CD4-positive, alpha-beta T cell (primary cell): ENCODE measurements at regions not wholly inside any gene's neighbourhood (a gene's known extent, or its start where the extent isn't known, plus 50 kb on each side); places are given as distances from the start of the nearest gene placed in this dataset.

ENCODE experiments used
- ATAC-seq: fragments of 200-7000 bp; cut with Tn5 transposase; one replicate; pipeline ENCODE4 v1.10.0; 2022; ENCODE audit warnings: mild to moderate bottlenecking; ENCODE audit not compliant: poor library complexity
- CTCF ChIA-PET: fragments of 350-600 bp; sonication (Branson Sonifier 250); formaldehyde crosslinking; loops from one replicate; lab custom pipeline; 2021; ENCODE audit warnings: antibody characterized with exemption, inconsistent platforms; lab: Charles Lee
- POLR2A ChIA-PET: fragments of 350-600 bp; sonication (Branson Sonifier 250); formaldehyde crosslinking; loops from one replicate; lab custom pipeline; 2021; ENCODE audit warnings: antibody characterized with exemption, inconsistent platforms; lab: Charles Lee
- DNase-seq, 14 experiments: peaks; one replicate each; pipeline ENCODE4 v3.0.0-alpha.2; 2013 to 2020; ENCODE audit warnings: mixed read lengths in 2 of 14
- H3K27ac ChIP-seq, 2 donors: one replicate each; pipeline versions ENCODE4 v1.5.1 to v1.7.0; 2013; ENCODE audit warnings: low read length in 2 of 2, low read depth in 1 of 2, mild to moderate bottlenecking in 1 of 2
- H3K27me3 ChIP-seq, 2 experiments: 1 replicate in 1 of 2; 2 replicates in 1 of 2; pipeline versions ENCODE4 v1.6.1 to v1.7.0; 2013; ENCODE audit warnings: low read length in 2 of 2, control low read depth in 1 of 2, mild to moderate bottlenecking in 1 of 2, moderate library complexity in 1 of 2; ENCODE audit not compliant: insufficient read depth in 2 of 2, control insufficient read depth in 1 of 2
- H3K36me3 ChIP-seq: one replicate; pipeline ENCODE4 v1.6.1; 2013; ENCODE audit warnings: low read length, control low read depth; ENCODE audit not compliant: insufficient read depth
- H3K4me1 ChIP-seq: one replicate; pipeline ENCODE4 v1.6.1; 2013; ENCODE audit warnings: low read length, control low read depth; ENCODE audit not compliant: insufficient read depth
- H3K4me3 ChIP-seq: one replicate; pipeline ENCODE4 v1.5.1; 2013; ENCODE audit warnings: mild to moderate bottlenecking, low read length, moderate library complexity
- H3K9me3 ChIP-seq, 2 experiments: 1 replicate in 1 of 2; 2 replicates in 1 of 2; pipeline versions ENCODE4 v1.6.1 to v1.7.0; 2013; ENCODE audit warnings: low read length in 2 of 2, mild to moderate bottlenecking in 2 of 2, control low read depth in 1 of 2, moderate library complexity in 1 of 2; ENCODE audit not compliant: control insufficient read depth in 1 of 2, insufficient read depth in 1 of 2
- H3K27ac Mint-ChIP-seq: one replicate; pipeline ENCODE4 v1.8.0; 2020; ENCODE audit warnings: mixed read lengths
- H3K27me3 Mint-ChIP-seq: one replicate; pipeline ENCODE4 v1.8.0; 2021; ENCODE audit warnings: mixed read lengths
- H3K36me3 Mint-ChIP-seq: one replicate; pipeline ENCODE4 v1.8.0; 2021; ENCODE audit warnings: low read depth, mixed read lengths
- H3K4me1 Mint-ChIP-seq: one replicate; pipeline ENCODE4 v1.8.0; 2021; ENCODE audit warnings: low read depth, mixed read lengths
- H3K4me3 Mint-ChIP-seq: one replicate; pipeline ENCODE4 v1.8.0; 2020; ENCODE audit warnings: mild to moderate bottlenecking, mixed read lengths
- H3K9me3 Mint-ChIP-seq: one replicate; pipeline ENCODE4 v1.8.0; 2020; ENCODE audit warnings: mixed read lengths
- intact Hi-C, 2 experiments: fragments of 100-400 bp; cut with DNase I in 1 of 2; cut with micrococcal nuclease in 1 of 2; formaldehyde crosslinking; loops; one replicate each; pipeline versions ENCODE4 v1.15.1 to v1.9.0; 2023 to 2025; cut with DNase I, micrococcal nuclease
- TF ChIP-seq, protein P1 (sequence below): fragments of 200-600 bp; IDR thresholded peaks from one replicate; pipeline ENCODE4 v1.8.0; 2022; ENCODE audit warnings: antibody characterized with exemption, mild to moderate bottlenecking

GRCh38 chr14:45972416-45972815 lies 679.2 kb downstream of the RPL10L start:
- Mint-ChIP-seq H3K27ac (no peak overlapping the region), H3K36me3 (no peaks in the 10 kb centered on the region), H3K4me1 (no peaks in the 10 kb centered on the region), H3K27me3 (no peaks in the 10 kb centered on the region), H3K4me3 (no peak overlapping the region), H3K9me3 (peaks cover 8% of the 10 kb centered on the region)
- ChIA-PET POLR2A (no interaction called here), CTCF (no interaction called here)
- H3K4me1 ChIP-seq = no peaks in the 10 kb centered on the region
- no peak for DNase-seq
- TF ChIP-seq, protein P1, sequence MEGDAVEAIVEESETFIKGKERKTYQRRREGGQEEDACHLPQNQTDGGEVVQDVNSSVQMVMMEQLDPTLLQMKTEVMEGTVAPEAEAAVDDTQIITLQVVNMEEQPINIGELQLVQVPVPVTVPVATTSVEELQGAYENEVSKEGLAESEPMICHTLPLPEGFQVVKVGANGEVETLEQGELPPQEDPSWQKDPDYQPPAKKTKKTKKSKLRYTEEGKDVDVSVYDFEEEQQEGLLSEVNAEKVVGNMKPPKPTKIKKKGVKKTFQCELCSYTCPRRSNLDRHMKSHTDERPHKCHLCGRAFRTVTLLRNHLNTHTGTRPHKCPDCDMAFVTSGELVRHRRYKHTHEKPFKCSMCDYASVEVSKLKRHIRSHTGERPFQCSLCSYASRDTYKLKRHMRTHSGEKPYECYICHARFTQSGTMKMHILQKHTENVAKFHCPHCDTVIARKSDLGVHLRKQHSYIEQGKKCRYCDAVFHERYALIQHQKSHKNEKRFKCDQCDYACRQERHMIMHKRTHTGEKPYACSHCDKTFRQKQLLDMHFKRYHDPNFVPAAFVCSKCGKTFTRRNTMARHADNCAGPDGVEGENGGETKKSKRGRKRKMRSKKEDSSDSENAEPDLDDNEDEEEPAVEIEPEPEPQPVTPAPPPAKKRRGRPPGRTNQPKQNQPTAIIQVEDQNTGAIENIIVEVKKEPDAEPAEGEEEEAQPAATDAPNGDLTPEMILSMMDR = no peak
- no peaks in the 10 kb centered on the region for H3K36me3 ChIP-seq
- no peaks in the 10 kb centered on the region for H3K27me3 ChIP-seq
- H3K27ac ChIP-seq = no peak overlapping the region
- intact Hi-C loops = no loop called here
- no peak overlapping the region for H3K4me3 ChIP-seq
- no peaks in the 10 kb centered on the region for H3K9me3 ChIP-seq
- no peak for ATAC-seq

DNA sequence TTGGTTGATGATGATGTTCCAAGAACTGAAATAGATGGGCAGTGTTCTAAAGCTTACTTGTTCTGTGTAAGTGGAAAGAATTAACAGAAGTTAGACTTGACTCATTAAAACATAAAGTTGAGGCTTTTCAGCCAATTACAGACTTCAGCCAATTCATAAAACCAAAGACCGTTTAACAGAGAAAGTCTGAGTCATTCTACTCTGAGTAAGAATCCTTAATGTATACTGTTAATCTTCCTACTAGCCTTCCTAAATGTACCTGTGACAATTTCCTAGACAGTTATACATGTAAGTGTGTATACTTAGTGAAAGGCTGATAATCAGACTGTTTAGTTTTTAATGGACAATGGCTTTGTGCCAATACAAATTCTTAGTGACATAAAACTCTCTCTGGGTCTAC lies 681.0 kb downstream of the RPL10L start:
- Mint-ChIP-seq H3K4me3 (no peak overlapping the region), H3K27ac (no peak overlapping the region), H3K9me3 (peaks cover 3% of the 10 kb centered on the region), H3K36me3 (no peaks in the 10 kb centered on the region), H3K27me3 (no peaks in the 10 kb centered on the region), H3K4me1 (no peaks in the 10 kb centered on the region)
- no peaks in the 10 kb centered on the region for H3K4me1 ChIP-seq
- H3K9me3 ChIP-seq = no peaks in the 10 kb centered on the region
- TF ChIP-seq, protein P1 = no peak
- no peak for ATAC-seq
- ChIA-PET CTCF (no interaction called here), POLR2A (no interaction called here)
- no peak overlapping the region for H3K27ac ChIP-seq
- H3K27me3 ChIP-seq = no peaks in the 10 kb centered on the region
- intact Hi-C loops = no loop called here
- no peak overlapping the region for H3K4me3 ChIP-seq
- H3K36me3 ChIP-seq = no peaks in the 10 kb centered on the region
- DNase-seq = no peak

- ChIA-PET CTCF (no interaction called here), POLR2A (no interaction called here)
- H3K36me3 ChIP-seq = no peaks in the 10 kb centered on the region
- ATAC-seq (no peak), DNase-seq (no peak)
- H3K4me3 Mint-ChIP-seq = no peak overlapping the region
- TF ChIP-seq, protein P1 = no peak
- no peak overlapping the region for H3K27ac Mint-ChIP-seq
- H3K27me3 Mint-ChIP-seq = no peaks in the 10 kb centered on the region
- H3K27me3 ChIP-seq = no peaks in the 10 kb centered on the region
- no peaks in the 10 kb centered on the region for H3K36me3 Mint-ChIP-seq
- H3K9me3 ChIP-seq = no peaks in the 10 kb centered on the region
- no peak overlapping the region for H3K27ac ChIP-seq
- H3K4me1 Mint-ChIP-seq = no peaks in the 10 kb centered on the region
- H3K9me3 Mint-ChIP-seq = peaks cover 3% of the 10 kb centered on the region
- H3K4me1 ChIP-seq = no peaks in the 10 kb centered on the region
- H3K4me3 ChIP-seq = no peak overlapping the region
- intact Hi-C loops = no loop called here
These were observed 683.5 kb downstream of the RPL10L start for GRCh38 chr14:45968037-45968436.
